ENCODE measurements at regions not wholly inside any gene's neighbourhood (a gene's known extent, or its start where the extent isn't known, plus 50 kb on each side); places are given as distances from the start of the nearest gene placed in this dataset.
"Not testable (repeated sequence)": the region's sequence is repeated elsewhere in the genome, so short reads cannot be mapped to it uniquely, and the experiment has no call there.

DNA sequence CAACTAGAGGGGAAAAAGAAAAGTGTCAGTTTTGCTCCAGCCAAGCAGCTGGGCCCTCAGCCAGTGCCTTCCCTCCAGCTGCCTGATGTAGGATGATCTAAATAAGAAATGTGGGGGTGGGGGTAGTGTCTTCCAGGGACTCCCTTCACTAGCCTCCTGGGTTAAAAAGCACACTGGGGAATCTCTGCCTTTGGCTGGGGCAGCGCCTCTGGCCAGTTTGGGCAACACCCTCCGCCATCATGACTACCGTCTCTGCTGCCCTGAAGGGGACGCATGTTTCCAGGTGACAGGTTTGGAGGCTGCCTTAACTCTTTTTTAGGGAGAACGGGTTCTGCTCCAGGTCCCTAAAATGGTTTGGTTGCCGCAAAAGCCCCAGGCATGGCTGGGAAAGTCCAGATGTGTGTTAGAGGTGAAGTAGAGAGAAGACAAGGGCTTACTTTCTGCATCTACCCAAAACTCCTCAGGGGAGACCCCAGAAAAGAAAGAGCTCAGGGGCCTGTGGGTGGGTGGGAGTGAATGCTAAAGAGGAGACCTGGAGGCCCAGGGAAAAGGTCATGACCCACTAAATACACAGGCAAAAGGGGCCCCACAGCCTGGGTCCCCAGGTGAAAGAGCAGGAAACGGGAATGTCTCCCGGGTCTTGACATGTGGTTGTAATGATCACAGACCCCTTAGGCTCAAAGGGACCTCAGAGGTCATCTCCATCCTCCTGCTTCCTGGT lies 132.8 kb upstream of the CCND2 start:
- Mint-ChIP-seq H3K27ac (no peak overlapping the region), H3K9me3 (peaks cover 18% of the 10 kb centered on the region), H3K36me3 (ENCODE audit: low read depth) (peaks cover 2% of the 10 kb centered on the region), H3K4me3 (no peak overlapping the region), H3K4me1 (peaks cover 58% of the 10 kb centered on the region), H3K27me3 (ENCODE audit: insufficient read depth) (peaks cover 46% of the 10 kb centered on the region)
- DNase-seq = peak; percentile 59
- Histone ChIP-seq H3K9ac (ENCODE audit: extremely low read depth, low read length, poor library complexity, severe bottlenecking) (no peak overlapping the region), H3K36me3 (ENCODE audit: control insufficient read depth, insufficient read depth, low read length) (no peaks in the 10 kb centered on the region), H3K4me3 (ENCODE audit: low read length) (no peak overlapping the region), H3K27me3 (ENCODE audit: control insufficient read depth, insufficient read depth, low read length, poor library complexity, severe bottlenecking) (peaks cover 22% of the 10 kb centered on the region), H3K9me3 (ENCODE audit: control insufficient read depth, low read length) (peaks cover 4% of the 10 kb centered on the region), H3K4me1 (ENCODE audit: control insufficient read depth, insufficient read depth, low read length) (peaks cover 4% of the 10 kb centered on the region), H3K27ac (ENCODE audit: low read depth, low read length) (no peak overlapping the region)
- 86 to 90% methylated on average over 2 to 8 of the region's 8 CpGs for WGBS, 2 experiments (ENCODE audit: insufficient coverage in 1 of 2, insufficient read length in 1 of 2)
- TF ChIP-seq, protein P1, sequence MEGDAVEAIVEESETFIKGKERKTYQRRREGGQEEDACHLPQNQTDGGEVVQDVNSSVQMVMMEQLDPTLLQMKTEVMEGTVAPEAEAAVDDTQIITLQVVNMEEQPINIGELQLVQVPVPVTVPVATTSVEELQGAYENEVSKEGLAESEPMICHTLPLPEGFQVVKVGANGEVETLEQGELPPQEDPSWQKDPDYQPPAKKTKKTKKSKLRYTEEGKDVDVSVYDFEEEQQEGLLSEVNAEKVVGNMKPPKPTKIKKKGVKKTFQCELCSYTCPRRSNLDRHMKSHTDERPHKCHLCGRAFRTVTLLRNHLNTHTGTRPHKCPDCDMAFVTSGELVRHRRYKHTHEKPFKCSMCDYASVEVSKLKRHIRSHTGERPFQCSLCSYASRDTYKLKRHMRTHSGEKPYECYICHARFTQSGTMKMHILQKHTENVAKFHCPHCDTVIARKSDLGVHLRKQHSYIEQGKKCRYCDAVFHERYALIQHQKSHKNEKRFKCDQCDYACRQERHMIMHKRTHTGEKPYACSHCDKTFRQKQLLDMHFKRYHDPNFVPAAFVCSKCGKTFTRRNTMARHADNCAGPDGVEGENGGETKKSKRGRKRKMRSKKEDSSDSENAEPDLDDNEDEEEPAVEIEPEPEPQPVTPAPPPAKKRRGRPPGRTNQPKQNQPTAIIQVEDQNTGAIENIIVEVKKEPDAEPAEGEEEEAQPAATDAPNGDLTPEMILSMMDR (conservative IDR thresholded peaks at IDR 0.05) = no peak

DNA sequence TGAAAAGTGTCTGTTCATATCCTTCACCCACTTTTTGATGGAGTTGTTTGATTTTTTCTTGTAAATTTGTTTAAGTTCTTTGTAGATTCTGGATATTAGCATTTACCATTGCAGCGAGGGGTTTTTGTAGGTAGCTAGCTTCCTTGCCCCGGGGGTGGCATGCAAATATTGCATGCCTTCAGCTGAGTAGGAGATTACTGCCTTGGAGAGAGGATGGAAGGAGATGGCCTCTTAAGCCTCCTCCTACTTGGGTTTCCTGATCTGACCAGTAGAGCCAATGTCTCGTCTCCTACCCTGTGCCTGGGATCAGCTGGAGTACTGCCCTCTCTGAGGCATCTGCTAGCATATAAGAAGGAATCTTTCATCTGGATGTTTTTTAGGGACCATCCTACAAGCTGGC lies 134.4 kb upstream of the CCND2 start:
- Histone ChIP-seq H3K9me3 (ENCODE audit: control insufficient read depth, low read length) (peaks cover 4% of the 10 kb centered on the region), H3K4me1 (ENCODE audit: control insufficient read depth, insufficient read depth, low read length) (peaks cover 8% of the 10 kb centered on the region), H3K9ac (ENCODE audit: extremely low read depth, low read length, poor library complexity, severe bottlenecking) (no peak overlapping the region), H3K36me3 (ENCODE audit: control insufficient read depth, insufficient read depth, low read length) (no peaks in the 10 kb centered on the region), H3K27me3 (ENCODE audit: control insufficient read depth, insufficient read depth, low read length, poor library complexity, severe bottlenecking) (peaks cover 17% of the 10 kb centered on the region), H3K27ac (ENCODE audit: low read depth, low read length) (no peak overlapping the region), H3K4me3 (ENCODE audit: low read length) (no peak overlapping the region)
- Mint-ChIP-seq H3K36me3 (ENCODE audit: low read depth) (peaks cover 2% of the 10 kb centered on the region), H3K4me1 (peaks cover 60% of the 10 kb centered on the region), H3K4me3 (no peak overlapping the region), H3K9me3 (peaks cover 14% of the 10 kb centered on the region), H3K27ac (no peak overlapping the region), H3K27me3 (ENCODE audit: insufficient read depth) (peaks cover 35% of the 10 kb centered on the region)
- TF ChIP-seq, protein P1 (conservative IDR thresholded peaks at IDR 0.05) = no peak
- 77 to 100% methylated on average over 2 to 3 of the region's 3 CpGs for WGBS, 2 experiments (ENCODE audit: insufficient coverage in 1 of 2, insufficient read length in 1 of 2)
- DNase-seq = peak; percentile 40

DNA sequence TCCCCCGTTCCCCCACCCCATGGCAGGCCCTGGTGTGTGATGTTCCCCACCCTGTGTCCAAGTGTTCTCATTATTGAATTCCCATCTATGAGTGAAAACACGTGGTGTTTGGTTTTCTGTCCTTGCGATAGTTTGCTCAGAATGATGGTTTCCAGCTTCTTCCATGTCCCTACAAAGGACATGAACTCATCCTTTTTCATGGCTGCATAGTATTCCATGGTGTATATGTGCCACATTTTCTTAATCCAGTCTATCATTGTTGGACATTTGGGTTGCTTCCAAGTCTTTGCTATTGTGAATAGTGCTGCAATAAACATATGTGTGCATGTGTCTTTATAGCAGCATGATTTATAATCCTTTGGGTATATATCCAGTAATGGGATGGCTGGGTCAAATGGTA lies 135.0 kb upstream of the CCND2 start:
- peaks cover 12% of the 10 kb centered on the region for H3K4me1 ChIP-seq (ENCODE audit: control insufficient read depth, insufficient read depth, low read length)
- Mint-ChIP-seq H3K4me1 (peaks cover 62% of the 10 kb centered on the region), H3K27me3 (ENCODE audit: insufficient read depth) (peaks cover 31% of the 10 kb centered on the region)
- H3K36me3 Mint-ChIP-seq (ENCODE audit: low read depth); H3K4me3 ChIP-seq (ENCODE audit: low read length); H3K4me3 Mint-ChIP-seq; H3K27ac ChIP-seq (ENCODE audit: low read depth, low read length); H3K9me3 Mint-ChIP-seq; H3K9ac ChIP-seq (ENCODE audit: extremely low read depth, low read length, poor library complexity, severe bottlenecking); H3K9me3 ChIP-seq (ENCODE audit: control insufficient read depth, low read length); H3K27ac Mint-ChIP-seq; H3K36me3 ChIP-seq (ENCODE audit: control insufficient read depth, insufficient read depth, low read length): not testable (repeated sequence)
- 89 to 100% methylated on average over 3 of the region's 3 CpGs for WGBS, 2 experiments (ENCODE audit: insufficient coverage in 1 of 2, insufficient read length in 1 of 2)
- H3K27me3 ChIP-seq (ENCODE audit: control insufficient read depth, insufficient read depth, low read length, poor library complexity, severe bottlenecking) = peaks cover 17% of the 10 kb centered on the region
- peak; percentile 12 for DNase-seq

All from endodermal cell (in vitro differentiated cells).